C4-2B (cell line): ENCODE measurements at regions not wholly inside any gene's neighbourhood (a gene's known extent, or its start where the extent isn't known, plus 50 kb on each side); places are given as distances from the start of the nearest gene placed in this dataset.

Experiments used
- H3K27ac ChIP-seq: fragments of 450-650 bp; 2 replicates; pipeline ENCODE4 v1.5.1; 2017
- CTCF ChIP-seq: fragments of 450-650 bp; conservative IDR thresholded peaks from 2 replicates; pipeline ENCODE4 v1.5.1; 2017; ENCODE audit warnings: mild to moderate bottlenecking
- ZFX ChIP-seq: fragments of 450-650 bp; IDR thresholded peaks from 2 replicates; pipeline ENCODE4 v1.6.1; 2017

- TF ChIP-seq CTCF, result no peak
- H3K27ac ChIP-seq, result no peak overlapping the region
Observed at GRCh38 chr16:17802571-17802970, 331.8 kb upstream of the XYLT1 start.

GRCh38 chr16:17801068-17801467, 330.3 kb upstream of the XYLT1 start:
- TF ChIP-seq CTCF (no peak), ZFX (no peak)

GRCh38 chr16:17798716-17799115, 328.0 kb upstream of the XYLT1 start:
- H3K27ac ChIP-seq, result no peak overlapping the region
- TF ChIP-seq CTCF (no peak), ZFX (no peak)

More at GRCh38 chr16:17801068-17801467, 330.3 kb upstream of the XYLT1 start:
- H3K27ac ChIP-seq, result no peak overlapping the region

- TF ChIP-seq ZFX (no peak), CTCF (no peak)
- H3K27ac ChIP-seq, result no peak overlapping the region
Observed at GRCh38 chr16:17793354-17793753, 322.6 kb upstream of the XYLT1 start.

GRCh38 chr16:17784073-17784472, 313.3 kb upstream of the XYLT1 start:
- H3K27ac ChIP-seq, result no peak overlapping the region
- no peak for TF ChIP-seq CTCF
- TF ChIP-seq ZFX, result no peak

GRCh38 chr16:17780181-17780580, 309.4 kb upstream of the XYLT1 start:
- TF ChIP-seq CTCF, result no peak
- no peak for TF ChIP-seq ZFX
- no peak overlapping the region for H3K27ac ChIP-seq

- H3K27ac ChIP-seq, result no peak overlapping the region
- TF ChIP-seq ZFX, result no peak
- TF ChIP-seq CTCF, result no peak
Observed at GRCh38 chr16:17777408-17777863, 306.7 kb upstream of the XYLT1 start.

- no peak overlapping the region for H3K27ac ChIP-seq
- TF ChIP-seq CTCF (no peak), ZFX (no peak)
Observed at GRCh38 chr16:17776888-17777287, 306.1 kb upstream of the XYLT1 start.
